ENCODE measurements at regions not wholly inside any gene's neighbourhood (a gene's known extent, or its start where the extent isn't known, plus 50 kb on each side); places are given as distances from the start of the nearest gene placed in this dataset.

DNA sequence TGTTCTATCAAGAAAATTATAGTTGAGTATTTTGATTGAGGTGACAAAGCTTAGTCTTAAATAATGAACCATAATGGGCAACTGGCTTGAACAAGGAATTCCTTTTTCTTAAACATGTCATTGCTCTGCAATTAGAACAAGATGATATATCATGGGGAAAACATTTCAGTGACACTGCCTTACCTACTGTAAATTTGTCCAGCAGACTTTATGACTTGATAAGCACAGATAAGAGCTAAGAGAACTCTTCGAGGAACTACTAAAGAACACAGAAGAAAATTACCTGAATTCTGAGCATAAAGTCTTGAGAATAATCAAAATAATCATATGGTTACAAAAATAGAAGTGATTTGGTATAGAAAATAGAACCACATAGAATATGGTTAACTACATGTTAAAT is 257.8 kb downstream of the PDHA2 start:
- DNase-seq (ENCODE audit: low read depth): no peak

DNA sequence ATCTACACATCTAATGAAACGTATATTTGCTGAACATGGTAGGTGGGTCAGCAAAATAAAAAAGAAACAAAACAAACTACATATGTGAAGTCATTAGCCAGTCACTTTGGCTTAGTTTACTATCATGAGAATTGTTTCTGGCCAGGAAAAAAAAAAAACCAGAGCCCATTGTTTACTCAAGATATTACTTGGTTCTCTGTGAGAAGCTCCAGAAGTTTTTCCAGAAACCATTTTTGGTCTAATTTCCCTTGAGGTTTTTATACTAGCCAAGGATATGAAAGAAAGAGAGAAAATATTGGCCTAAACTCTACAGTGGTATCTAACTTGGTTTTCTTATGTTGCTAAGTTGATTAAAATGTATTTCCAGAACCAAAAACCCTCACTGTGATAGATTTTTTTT is 259.1 kb downstream of the PDHA2 start:
- no peak for DNase-seq (ENCODE audit: low read depth)

DNA sequence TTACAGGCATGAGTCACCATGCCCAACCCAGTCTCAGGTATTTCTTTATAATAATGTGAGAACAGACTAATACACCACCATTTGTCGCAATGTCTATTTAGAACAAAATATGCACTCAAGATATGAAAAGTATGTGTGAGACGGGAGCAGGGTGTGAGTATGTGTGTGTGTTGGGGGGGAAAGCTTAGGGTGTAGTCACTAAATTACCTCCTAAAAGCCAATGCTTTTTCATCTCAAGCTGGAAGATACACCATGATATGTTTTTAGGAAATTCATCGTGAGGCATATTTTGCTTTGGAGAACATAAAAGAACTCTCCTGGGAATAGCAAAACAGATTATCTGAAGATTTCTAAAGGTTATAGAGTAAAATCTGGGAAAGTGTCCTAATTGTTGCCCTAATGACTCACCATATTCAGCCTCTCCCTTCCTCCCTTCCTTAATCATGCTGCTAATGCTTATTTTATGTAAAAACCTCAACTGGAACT is 262.7 kb downstream of the PDHA2 start:
- DNase-seq (ENCODE audit: low read depth): no peak

DNA sequence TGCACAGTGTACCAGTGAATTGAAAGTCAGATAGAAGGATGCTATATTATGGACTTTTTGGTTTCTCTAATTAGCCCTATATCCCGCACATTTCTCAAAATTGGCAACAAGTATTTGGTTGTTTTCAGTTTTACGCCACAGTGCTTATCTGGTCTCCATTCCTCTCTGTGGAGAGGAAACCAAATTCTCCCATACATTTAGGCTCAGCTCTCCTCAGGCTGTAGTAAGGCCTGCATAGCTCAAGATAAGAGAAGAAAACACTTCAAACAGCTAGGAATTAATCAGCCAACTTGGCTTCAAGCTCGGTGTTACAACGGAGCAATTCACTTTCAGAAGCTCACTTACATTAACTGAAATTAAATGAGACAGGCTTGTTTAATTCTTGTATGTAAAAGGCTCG is 263.2 kb downstream of the PDHA2 start:
- no peak for DNase-seq (ENCODE audit: low read depth)

DNA sequence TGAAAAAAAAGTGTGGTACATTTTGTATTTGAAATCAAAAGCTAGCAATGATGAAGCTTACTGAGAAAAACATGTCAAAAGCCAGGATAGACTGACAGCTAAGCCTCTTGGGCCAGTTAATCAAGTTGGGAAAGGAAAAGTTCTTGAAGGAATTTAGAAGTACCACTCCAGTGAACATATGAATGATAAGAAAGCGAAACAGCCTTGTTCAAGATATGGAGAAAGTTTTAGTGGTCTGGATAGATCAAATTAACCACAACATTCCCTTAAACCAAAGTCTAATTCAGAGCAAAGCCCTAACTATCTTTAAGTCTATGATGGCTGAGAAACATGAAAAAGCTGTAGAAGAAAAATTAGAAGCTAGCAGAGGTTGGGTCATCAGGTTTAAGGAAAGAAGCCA is 268.3 kb downstream of the PDHA2 start:
- no peak for DNase-seq (ENCODE audit: low read depth)

DNA sequence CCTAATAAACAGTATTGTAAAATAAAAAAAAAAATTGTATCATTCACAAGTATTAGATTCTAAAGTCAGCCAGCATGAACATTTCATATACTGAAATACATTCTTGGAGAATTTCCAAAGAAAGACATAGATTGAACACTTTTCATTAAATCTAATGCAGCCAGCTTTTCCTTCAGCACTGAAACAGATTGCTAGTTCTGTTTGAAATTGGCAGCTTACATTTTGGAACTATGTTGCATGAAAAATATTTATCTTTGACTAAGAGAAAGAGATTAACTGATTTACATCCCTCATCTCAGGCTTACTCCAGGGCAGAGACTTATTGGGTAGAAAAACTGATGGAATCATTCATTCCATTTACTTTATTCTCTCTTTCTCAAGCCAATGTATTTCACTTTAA is 272.7 kb downstream of the PDHA2 start:
- DNase-seq (ENCODE audit: low read depth): no peak

DNA sequence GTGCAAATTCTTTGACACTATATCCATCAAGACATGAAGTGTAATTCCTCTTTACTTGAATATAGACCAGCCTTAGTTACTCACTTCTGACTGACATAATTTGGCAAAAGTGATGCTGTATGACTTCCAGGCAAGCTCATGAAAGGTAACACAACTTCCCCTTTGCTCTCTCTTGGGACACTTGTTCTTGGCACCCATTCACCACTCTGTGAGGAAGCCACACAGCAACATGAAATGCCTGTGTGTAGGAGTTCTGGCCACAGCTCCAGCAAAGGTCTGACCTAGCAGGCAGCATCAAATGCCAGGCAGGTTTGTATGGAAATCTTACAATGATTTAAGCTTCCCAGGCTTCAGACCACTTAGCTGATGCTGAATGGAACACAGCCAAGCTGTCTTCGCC is 280.3 kb downstream of the PDHA2 start:
- DNase-seq (ENCODE audit: low read depth): no peak

DNA sequence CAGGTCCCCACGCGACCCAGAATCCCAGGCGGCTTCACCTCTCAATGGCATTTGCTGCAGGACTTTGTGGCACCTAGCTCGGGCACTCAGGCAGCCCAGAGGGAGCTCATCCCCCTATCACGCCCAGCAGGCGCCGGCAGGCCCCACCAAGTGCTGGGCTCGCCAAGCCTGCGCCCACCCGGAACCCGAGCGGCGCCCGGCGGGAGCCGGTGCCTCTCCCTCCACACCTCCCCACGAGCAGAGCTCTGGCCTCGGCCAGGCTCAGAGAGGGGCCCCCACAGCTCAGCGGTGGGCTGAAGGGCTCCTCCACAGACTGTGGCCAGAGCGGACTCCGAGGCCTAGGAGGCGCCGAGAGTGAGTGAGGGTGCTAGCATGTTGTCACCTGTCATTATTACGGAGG is 286.3 kb downstream of the PDHA2 start:
- DNase-seq (ENCODE audit: low read depth): no peak

DNA sequence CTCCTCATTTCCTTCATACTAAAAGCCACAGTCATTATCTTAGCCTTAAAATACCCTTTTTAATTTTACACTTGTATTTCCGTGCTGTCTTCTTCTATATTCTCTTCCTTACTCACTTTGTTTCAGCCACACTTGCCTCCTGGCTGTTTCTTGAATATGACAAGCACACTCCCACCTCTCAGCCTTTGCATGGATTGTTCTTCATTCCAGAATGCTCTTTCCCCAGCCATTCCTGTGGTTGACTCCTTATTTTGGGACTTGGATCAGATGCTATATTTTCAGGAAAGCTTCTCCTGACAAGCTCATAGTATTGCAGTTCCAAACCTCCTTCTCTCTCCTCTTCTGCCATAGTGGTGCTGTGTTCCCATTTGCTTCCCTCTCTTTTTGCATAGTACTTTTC is 291.3 kb downstream of the PDHA2 start:
- DNase-seq (ENCODE audit: low read depth): no peak

DNA sequence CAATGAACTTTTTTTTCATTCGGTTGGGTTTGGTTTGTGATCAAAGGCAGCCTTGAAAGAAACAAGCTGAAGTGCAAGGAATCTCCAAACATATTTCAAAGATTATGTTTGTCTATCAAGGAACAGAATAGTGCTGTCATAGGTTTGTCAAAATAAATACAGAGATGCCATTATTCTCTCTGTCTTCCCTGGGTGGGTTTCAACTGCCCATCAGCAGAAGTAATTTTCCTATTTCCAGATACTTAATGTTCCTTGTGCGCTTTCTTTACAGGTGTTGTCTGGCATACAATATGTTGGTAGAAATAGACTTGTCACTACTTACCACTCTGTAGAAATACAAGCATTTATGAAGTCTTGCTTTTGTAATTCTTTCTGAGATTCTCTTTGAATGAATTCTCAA is 294.9 kb downstream of the PDHA2 start:
- DNase-seq (ENCODE audit: low read depth): no peak

DNA sequence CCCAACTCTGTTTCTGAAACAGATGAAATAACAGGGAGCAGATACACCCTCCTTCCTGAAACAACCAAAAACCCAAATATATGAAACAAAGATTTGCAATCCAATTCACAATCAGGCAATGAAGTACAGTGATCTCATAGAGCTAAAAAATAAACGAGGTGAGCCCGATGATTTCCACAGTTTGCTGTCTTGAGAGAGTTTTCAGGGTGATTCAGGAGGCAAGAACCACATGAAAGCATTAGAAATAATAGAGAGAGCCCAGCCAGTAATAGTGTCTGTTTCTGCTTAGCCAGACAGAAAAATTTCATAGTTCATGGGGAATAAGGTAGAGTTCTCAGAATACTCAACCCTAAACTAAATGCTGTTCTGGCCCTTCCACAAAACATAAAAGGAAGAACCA is 296.2 kb downstream of the PDHA2 start:
- no peak for DNase-seq (ENCODE audit: low read depth)

DNA sequence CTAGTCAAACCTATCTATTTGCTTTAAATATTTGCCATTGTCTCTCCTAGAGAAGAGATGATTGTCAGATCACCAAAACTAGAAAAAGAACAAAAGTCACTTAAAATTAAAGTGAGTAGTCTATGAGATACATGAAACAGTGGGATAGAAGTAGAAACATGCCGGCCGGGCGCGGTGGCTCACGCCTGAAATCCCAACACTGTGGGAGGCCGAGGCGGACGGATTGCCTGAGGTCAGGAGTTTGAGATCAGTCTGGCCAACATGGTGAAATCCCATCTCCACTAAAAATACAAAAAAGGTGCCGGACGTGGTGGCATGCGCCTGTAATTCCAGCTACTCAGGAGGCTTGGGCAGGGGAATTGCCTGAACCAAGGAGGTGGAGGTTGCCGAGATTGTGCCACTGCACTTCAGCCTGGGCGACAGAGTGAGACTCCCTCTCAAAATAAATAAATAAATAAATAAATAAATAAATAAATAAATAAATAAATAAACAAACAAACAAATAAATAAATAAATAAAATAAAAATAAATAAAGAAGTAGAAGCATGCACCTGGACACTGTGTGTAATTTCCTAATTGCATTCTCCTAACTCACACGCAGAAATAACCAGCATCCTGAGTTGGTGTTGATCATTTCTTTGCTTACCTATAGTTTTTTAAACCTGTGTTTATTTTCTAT is 299.5 kb downstream of the PDHA2 start:
- DNase-seq (ENCODE audit: low read depth): no peak

DNA sequence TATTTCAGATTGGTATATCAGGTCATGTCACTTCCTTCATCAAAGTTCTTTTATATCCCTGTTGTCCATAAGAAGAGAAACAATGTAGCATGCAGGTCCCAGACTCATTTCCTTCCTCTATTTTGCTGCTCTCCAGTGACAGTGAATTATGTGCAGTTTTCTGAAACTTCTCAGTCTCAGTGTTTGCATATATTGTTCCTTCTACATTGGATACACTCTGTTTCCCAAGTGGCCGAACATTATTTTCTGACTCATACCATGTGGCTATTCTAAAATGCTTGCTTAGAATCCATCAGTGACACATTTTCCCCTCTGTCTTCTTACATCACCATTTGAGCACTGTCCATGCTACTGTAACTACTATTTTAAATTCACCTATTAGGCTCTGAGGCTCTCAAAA is 305.7 kb downstream of the PDHA2 start:
- no peak for DNase-seq (ENCODE audit: low read depth)

DNA sequence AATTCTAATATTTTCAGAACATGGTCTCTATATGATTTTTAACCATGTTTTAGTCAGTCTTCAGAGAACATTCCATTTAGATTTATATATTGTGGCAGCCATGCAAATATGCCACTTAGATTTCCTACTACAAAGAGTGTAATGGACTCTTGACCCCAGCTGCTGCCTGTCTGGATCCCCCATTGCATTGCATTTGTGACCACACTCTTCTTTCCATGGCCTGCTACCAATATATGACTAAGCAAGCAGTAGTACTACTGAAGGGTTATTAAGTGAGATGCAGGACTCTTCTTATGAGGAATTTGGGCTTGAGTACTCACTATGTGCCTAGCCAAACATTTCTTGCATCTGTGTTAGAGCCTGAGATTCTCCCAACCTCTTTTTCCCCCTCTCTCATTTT is 306.8 kb downstream of the PDHA2 start:
- DNase-seq (ENCODE audit: low read depth): no peak

DNA sequence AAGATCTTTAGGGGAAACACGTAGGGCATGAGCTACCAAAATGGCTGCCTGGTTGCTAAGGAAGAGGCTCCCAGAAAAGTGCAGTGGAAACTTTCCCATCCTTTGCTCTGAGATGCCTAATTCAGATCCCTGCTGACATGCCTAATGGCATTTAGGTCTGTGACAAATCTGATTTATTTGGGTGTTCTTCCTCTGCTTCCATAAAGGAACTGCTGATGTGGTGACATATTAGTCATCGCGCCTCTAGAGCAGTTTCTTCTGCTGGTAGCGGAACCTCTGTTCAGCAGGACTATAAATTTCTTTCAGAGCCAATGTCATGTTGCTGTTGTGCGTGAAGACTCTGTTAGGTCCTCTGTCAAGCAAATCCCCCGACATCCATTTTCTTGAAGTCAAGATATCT is 310.0 kb downstream of the PDHA2 start:
- DNase-seq (ENCODE audit: low read depth): no peak

DNA sequence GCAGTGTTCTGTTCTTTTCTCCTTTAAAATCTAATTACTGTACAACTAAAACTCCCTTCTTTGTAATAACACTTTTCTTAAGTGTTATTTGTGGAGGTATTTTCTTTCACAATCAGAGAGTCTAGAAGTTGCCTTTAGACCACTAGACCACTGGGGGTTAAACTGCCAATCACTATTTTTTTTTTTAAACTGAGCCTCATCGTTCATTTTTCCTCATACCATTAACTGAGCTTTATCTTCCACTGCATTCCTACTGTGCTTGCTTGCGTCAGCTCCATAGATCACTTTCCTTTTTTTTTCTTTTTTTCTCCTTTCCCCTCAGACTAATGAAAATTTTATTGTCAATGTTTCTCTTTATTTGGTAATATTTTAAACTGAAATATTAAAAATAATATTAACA is 310.6 kb downstream of the PDHA2 start:
- no peak for DNase-seq (ENCODE audit: low read depth)

DNA sequence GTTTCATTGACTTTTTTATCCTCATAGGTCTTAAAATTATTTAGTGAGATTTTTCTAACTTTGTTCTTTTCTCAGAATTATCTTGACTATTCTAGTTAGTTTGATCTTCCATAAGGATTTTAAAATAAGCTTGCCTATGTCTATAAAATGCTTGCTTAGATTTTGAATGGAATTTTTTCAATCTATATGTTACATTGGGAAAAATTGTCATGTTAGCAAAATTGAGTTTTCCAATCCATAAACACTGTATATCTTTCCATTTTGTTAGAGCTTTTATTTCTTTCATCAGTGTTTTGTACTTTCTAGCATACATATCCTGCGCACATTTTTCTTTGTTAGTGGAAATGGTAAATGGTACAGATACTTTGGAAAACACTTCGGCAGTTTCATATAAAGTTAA is 312.9 kb downstream of the PDHA2 start:
- no peak for DNase-seq (ENCODE audit: low read depth)

DNA sequence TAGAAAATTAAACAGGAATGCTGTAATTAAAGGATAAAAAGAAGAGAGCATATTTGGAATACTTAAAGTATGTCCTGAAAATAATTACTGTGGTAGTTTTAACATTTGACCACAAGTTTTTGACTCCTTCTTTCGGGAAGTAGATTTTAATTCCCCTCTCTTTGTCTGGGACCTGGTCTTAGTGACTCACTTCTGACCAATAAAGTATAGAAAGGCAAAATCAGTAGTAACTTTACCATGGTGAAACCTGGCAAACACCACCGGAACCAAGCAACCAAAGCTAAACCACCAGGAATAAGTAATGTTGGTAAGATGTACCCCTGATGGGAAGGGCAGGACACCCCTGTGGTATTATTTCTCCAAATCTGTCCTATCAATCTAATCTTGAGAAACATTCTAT is 314.8 kb downstream of the PDHA2 start:
- no peak for DNase-seq (ENCODE audit: low read depth)

DNA sequence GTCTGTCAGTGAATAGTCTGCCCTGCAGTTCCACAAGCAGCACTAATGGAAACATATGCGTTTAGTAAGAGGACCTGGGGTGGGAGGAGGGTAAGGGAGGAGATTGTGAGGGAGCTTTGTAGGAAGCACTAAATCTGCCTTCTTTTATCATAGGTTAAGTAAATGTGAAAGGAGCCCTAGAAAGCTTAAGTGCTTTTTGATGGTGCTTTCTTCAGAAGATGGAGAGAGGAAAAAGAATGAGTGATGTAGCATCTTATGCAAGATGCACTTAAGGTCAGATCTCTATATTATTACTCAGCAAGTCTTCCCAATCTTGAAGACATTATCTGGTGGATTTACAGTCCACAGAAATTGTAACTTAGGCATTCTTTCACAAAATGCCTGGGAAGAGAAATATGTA is 322.7 kb downstream of the PDHA2 start:
- no peak for DNase-seq (ENCODE audit: low read depth)

DNA sequence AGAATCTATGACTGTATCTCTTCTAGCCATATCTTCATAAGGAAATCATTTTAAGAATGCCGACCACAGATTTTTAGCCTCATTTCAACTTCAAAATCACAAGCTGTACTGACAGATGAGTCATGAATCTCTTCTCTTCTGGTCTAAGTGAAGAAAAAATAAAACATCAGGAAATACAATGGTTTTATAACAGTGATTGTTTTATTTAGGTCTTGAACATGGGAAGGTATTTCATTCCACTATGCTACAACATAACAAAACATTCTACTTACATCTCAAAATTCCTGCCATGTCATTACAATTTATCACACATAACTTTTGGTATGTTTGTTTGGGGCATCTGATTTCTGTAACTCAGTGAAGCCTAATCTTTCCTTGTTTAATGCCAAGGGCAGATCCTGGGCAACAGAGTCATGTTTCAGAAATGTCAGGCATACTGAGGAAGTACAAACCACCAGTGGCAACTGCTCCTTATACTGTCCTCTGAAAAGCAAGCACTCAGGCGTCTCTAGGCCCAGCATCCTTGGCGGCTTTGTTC is 325.0 kb downstream of the PDHA2 start:
- no peak for DNase-seq (ENCODE audit: low read depth)

DNA sequence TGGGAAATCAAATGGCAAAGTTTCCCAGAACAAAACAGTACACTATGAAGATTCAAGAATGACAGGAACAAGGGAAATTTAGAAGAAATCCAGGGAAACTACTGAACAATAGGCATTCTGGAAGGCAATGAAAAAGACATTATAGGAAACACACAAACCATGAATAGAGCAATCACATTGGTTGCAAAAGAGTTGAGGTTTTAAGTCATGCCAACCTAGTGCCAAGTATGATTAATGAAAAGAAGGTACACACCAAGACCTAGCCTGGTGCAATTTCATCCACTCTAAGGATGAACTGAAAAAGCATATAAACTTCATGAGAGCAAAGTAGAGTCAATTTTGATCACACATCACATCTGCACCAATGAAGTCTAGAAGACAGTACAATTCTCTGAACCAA is 326.9 kb downstream of the PDHA2 start:
- no peak for DNase-seq (ENCODE audit: low read depth)

DNA sequence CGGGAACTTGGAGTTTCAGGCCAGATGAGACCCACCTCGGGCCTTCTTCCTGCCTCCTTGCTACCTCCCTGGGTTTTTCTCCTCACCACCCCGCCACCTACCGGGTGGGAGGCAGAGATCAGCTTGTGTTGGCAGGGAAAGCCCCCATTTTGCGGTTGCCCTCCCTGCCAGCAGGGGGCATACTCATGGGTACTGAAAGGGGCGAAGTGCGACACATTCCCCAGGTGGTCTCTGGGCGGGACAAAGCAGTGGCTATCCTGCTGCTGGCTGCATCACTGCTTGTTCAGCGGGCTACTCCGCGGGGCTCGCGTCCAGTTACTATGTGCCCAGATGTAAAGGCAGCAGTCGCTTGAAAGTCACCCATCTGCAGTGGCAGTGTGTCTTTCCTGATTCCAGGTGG is 330.3 kb downstream of the PDHA2 start:
- DNase-seq (ENCODE audit: low read depth): no peak

DNA sequence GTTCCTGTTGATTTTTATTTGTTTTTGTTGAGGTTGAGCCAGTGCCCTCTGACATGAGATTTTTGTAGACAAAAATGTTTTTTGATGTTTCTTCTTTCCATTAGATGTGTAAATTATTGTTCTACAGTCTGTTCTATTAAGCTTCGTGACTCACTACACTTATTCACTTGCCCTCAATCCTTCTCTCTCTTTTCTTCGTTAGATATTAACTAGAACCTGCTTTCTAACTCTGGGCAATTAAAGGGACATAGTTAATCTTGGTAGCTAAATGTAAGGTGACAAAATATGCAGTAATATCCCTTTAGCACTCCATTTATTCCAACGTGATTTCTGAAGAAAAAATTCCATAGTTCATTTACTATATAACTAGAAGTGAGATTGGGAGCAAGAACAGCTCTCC is 333.9 kb downstream of the PDHA2 start:
- no peak for DNase-seq (ENCODE audit: low read depth)

DNA sequence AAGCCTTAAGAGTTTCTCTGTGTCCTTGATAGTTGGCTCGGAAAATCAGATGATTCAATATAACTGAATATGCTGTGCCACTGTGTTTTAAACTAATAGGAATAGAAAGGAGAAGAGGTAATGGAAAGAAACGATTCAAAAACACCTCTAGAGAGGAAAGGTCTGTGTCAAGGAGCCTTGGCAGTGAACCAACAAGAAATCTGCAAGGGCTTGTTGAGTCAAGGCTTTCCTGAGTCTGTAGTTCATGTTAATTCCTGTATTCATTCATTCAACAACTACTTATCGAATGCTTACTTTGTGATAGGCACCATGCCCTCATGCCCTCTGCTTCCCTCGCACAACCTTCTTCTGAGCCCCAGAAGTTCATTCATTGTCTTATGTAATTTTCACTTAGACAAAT is 336.0 kb downstream of the PDHA2 start:
- no peak for DNase-seq (ENCODE audit: low read depth)

Data from CMK (cell line).